ENCODE measurements at regions not wholly inside any gene's neighbourhood (a gene's known extent, or its start where the extent isn't known, plus 50 kb on each side); places are given as distances from the start of the nearest gene placed in this dataset.

- no peak for TF ChIP-seq SPI1 (IDR thresholded peaks at IDR 0.05; ENCODE audit: borderline replicate concordance, low read depth)
- TF ChIP-seq POLR2AphosphoS5 (IDR thresholded peaks at IDR 0.05; ENCODE audit: low read depth): no peak
- TF ChIP-seq GABPA (IDR thresholded peaks at IDR 0.05; ENCODE audit: low read depth): no peak
- TF ChIP-seq, protein P1, sequence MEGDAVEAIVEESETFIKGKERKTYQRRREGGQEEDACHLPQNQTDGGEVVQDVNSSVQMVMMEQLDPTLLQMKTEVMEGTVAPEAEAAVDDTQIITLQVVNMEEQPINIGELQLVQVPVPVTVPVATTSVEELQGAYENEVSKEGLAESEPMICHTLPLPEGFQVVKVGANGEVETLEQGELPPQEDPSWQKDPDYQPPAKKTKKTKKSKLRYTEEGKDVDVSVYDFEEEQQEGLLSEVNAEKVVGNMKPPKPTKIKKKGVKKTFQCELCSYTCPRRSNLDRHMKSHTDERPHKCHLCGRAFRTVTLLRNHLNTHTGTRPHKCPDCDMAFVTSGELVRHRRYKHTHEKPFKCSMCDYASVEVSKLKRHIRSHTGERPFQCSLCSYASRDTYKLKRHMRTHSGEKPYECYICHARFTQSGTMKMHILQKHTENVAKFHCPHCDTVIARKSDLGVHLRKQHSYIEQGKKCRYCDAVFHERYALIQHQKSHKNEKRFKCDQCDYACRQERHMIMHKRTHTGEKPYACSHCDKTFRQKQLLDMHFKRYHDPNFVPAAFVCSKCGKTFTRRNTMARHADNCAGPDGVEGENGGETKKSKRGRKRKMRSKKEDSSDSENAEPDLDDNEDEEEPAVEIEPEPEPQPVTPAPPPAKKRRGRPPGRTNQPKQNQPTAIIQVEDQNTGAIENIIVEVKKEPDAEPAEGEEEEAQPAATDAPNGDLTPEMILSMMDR (IDR thresholded peaks at IDR 0.05; ENCODE audit: insufficient read depth, low read length): no peak
- no peak for TF ChIP-seq REST (IDR thresholded peaks at IDR 0.05; ENCODE audit: insufficient replicate concordance, low read depth)
- DNase-seq (ENCODE audit: low read depth in 1 of 2, low spot score in 1 of 2): no peak
- Histone ChIP-seq H3K27ac (replicated peaks) (no peak overlapping the region), H3K27me3 (ENCODE audit: insufficient read depth, poor library complexity, severe bottlenecking) (peaks cover 2% of the 10 kb centered on the region), H3K4me3 (replicated peaks; ENCODE audit: insufficient read depth, low read length) (no peak overlapping the region)
Observed at GRCh38 chr5:174542037-174542436, 182.3 kb upstream of the MSX2 start.

GRCh38 chr5:174542471-174542870, 181.9 kb upstream of the MSX2 start:
- peaks cover 2% of the 10 kb centered on the region for H3K27me3 ChIP-seq (ENCODE audit: insufficient read depth, poor library complexity, severe bottlenecking)

GRCh38 chr5:174545926-174546325, 178.5 kb upstream of the MSX2 start:
- no peak for DNase-seq (ENCODE audit: low read depth in 1 of 2, low spot score in 1 of 2)
- peaks cover 2% of the 10 kb centered on the region for H3K27me3 ChIP-seq (ENCODE audit: insufficient read depth, poor library complexity, severe bottlenecking)
- TF ChIP-seq REST (IDR thresholded peaks at IDR 0.05; ENCODE audit: insufficient replicate concordance, low read depth) (no peak), POLR2AphosphoS5 (IDR thresholded peaks at IDR 0.05; ENCODE audit: low read depth) (no peak), GABPA (IDR thresholded peaks at IDR 0.05; ENCODE audit: low read depth) (no peak), SPI1 (IDR thresholded peaks at IDR 0.05; ENCODE audit: borderline replicate concordance, low read depth) (no peak)
- TF ChIP-seq, protein P1 (IDR thresholded peaks at IDR 0.05; ENCODE audit: insufficient read depth, low read length): no peak

More at GRCh38 chr5:174542471-174542870, 181.9 kb upstream of the MSX2 start:
- Histone ChIP-seq H3K27ac (replicated peaks) (no peak overlapping the region), H3K4me3 (replicated peaks; ENCODE audit: insufficient read depth, low read length) (no peak overlapping the region)
- TF ChIP-seq SPI1 (IDR thresholded peaks at IDR 0.05; ENCODE audit: borderline replicate concordance, low read depth) (no peak), REST (IDR thresholded peaks at IDR 0.05; ENCODE audit: insufficient replicate concordance, low read depth) (no peak), POLR2AphosphoS5 (IDR thresholded peaks at IDR 0.05; ENCODE audit: low read depth) (no peak), GABPA (IDR thresholded peaks at IDR 0.05; ENCODE audit: low read depth) (no peak)
- TF ChIP-seq, protein P1 (IDR thresholded peaks at IDR 0.05; ENCODE audit: insufficient read depth, low read length): no peak
- no peak for DNase-seq (ENCODE audit: low read depth in 1 of 2, low spot score in 1 of 2)

More at GRCh38 chr5:174545926-174546325, 178.5 kb upstream of the MSX2 start:
- H3K4me3 ChIP-seq (replicated peaks; ENCODE audit: insufficient read depth, low read length): no peak overlapping the region
- H3K27ac ChIP-seq (replicated peaks): no peak overlapping the region
